HG02885 (cell line): ENCODE measurements at regions not wholly inside any gene's neighbourhood (a gene's known extent, or its start where the extent isn't known, plus 50 kb on each side); places are given as distances from the start of the nearest gene placed in this dataset.
"Not testable (repeated sequence)": the region's sequence is repeated elsewhere in the genome, so short reads cannot be mapped to it uniquely, and the experiment has no call there.

ENCODE experiments used
- ATAC-seq: cut with Tn5 transposase; IDR thresholded peaks from one replicate; pipeline ENCODE4 v1.9.1; 2021; ENCODE audit warnings: mild to moderate bottlenecking; ENCODE audit not compliant: unreplicated experiment, poor library complexity

DNA sequence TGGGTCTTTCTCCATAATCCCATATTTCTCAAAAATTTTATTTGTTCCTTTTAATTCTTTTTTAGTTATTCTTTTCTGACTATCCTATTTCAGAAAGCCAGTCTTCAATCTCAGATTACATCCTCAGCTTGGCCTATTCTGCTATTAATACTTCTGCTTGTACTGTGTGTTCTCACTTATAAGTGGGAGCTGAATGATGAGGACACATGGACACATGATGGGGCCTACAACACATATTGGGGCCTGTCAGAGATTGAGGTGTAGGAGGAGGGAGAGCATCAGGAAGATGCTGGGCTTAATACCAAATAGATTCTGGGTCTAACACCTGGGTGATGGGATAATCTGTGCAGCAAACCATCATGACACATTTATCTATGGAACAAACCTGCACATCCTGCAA, 82.3 kb downstream of the MAGEE1 start:
- no peak for ATAC-seq

DNA sequence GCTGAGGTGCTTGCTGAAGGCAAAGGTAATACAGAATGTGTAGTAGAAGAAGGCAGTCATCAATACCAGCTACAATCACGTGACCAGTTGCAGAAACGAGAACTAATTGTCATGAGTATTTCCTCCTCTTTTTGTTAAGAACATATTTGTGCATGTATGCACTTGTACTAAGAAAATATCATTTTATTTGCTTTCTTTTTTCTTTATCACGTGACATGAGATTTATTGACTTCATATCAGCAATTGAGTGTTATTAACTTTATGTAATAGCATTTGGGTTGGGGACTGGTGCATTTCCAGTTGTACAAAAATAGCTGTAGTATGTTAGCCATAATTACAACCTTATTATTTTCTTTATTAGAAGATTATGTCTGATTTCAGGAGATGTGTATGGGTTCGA, 90.0 kb downstream of the MAGEE1 start:
- no peak for ATAC-seq

DNA sequence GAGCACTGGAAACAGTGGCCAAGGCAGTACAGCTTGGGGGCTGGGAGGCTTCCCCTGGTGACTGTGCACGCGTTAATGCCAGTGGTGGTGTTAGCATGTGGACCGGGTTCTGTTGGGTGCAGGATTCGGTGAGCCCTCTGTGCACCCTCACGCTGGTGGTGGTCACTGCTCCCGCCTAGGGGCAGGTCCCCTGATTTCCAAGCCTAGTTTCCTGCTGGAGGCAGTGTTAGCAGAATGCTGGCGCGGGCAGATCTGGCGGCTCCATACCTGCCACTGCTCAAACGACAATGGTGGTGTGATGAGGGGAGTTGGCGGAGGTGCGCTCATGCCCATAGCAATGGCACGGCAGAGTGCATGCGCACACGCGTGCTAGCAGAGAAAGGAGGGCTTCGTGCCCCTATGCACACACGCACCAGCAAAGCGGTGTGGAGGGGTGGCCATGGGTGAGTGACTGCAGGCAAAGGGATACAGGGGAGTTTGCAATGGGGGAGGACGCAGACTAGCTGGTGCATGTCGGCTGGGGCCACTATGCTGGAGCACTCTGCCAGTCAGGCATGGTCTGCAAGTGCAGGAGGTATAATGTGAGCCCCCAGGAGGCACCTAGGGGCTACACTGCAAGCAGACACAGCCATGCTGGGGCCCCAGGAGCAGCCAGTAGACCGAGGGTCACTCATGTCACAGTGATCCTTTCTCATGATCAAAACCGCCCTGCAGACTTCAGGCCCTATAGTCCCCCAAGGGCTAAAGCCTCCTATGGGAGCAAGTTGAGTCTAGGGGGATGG, 93.0 kb downstream of the MAGEE1 start:
- no peak for ATAC-seq

DNA sequence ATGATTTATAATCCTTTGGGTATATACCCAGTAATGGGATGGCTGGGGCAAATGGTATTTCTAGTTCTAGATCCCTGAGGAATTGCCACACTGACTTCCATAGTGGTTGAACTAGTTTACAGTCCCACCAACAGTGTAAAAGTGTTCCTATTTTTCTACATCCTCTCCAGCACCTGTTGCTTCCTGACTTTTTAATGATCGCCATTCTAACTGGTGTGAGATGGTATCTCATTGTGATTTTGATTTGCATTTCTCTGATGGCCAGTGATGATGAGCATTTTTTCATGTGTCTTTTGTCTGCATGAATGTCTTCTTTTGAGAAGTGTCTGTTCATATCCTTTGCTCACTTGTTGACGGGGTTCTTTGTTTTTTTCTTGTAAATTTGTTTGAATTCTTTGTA, 108.2 kb downstream of the MAGEE1 start:
- not testable (repeated sequence) for ATAC-seq

DNA sequence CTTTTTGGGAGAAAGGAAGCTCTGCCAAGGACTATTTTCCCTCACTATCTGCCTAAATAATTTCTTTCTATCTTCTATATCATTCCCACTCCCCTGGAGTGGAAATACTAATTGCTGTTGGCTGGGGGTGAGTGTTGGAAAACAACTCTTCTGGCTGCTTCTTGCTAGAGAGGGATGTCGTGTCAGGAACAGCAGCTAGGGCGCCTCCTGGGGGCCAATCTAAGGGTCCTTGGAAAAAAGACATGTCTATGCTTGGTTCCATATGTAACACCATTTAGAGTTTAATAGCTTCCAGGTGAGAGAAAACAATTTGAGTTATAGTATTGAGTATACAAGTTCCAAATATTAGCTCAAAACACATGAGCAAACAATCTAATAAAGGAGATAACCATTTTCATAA, 111.3 kb downstream of the MAGEE1 start:
- ATAC-seq: no peak

DNA sequence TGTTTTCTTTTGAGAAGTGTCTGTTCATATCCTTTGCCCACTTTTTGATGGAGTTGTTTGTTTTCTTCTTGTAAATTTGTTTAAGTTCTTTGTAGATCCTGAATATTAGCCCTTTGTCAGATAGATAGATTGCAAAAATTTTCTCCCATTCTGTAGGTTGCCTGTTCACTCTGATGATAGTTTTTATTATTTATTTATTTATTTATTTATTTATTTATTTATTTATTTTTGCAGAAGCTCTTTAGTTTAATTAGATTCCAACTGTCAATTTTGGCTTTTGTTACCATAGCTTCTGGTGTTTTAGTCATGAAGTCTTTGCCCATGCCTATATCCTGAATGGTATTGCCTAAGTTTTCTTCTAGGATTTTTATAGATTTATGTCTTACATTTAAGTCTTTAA, 115.9 kb downstream of the MAGEE1 start:
- ATAC-seq: not testable (repeated sequence)

DNA sequence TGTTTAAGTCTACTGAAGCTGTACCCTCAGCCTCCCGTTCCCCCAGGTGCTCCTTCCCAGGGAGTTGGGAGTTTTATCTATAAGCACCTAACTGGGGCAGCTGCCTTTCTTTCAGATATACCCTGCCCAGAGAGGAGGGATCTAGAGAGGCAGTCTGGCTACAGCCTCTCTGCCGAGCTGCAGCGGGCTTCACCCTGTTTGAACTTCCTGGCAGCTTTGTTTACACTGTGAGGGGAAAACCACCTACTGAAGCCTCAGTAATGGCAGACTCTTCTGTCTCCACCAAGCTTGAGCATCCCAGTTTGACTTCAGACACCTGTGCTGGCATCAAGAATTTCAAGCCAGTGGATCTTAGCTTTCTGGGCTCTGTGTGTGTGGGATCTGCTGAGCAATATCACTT, 122.5 kb downstream of the MAGEE1 start:
- no peak for ATAC-seq

DNA sequence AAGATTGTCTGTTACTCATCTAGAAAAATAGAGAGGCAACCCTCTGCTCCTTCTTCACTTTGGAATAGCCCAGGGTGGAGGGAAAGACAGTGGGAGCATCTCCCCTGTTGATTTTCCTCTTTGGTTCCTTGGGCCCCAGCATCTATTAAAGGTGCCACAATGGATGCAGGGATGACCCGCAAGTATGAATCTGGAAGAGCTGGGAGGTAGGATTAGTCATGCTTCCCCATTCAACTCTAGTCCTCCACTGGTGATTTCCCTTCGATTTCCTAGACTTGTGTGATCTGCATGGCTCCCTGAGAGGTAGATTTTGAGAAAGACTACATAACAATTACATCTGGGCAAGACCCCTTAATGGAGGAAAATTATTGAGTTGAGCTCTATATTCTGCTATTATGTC, 127.8 kb downstream of the MAGEE1 start:
- ATAC-seq: no peak

DNA sequence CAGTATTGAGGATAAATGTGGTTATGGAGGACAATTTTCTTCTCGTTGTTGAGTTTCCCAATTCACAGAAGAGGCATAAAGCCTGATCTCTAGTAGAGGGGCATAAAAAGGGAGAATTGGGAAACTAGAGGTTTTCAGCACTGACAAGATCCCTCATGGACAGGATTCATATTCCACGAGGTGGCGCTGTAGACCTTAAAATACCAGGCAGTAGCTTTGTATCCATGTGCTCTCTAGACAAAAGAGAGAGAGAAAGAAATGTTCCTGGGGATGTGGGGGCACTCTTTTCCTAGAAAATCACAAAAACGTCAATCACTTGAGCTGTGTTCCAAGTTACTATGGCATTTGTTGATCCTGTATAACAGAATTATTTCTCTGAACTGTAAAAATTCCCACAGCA, 128.3 kb downstream of the MAGEE1 start:
- ATAC-seq: peak; percentile 62

DNA sequence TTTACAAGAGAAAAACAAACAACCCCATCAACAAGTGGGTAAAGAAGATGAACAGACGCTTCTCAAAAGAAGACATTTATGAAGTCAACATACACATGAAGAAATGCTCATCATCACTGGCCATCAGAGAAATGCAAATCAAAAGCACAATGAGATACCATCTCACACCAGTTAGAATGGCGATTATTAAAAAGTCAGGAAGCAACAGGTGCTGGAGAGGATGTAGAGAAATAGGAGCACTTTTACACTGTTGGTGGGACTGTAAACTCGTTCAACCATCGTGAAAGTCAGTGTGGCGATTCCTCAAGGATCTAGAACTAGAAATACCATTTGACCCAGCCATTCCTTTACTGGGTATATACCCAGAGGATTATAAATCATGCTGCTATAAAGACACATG, 137.3 kb downstream of the MAGEE1 start:
- not testable (repeated sequence) for ATAC-seq

DNA sequence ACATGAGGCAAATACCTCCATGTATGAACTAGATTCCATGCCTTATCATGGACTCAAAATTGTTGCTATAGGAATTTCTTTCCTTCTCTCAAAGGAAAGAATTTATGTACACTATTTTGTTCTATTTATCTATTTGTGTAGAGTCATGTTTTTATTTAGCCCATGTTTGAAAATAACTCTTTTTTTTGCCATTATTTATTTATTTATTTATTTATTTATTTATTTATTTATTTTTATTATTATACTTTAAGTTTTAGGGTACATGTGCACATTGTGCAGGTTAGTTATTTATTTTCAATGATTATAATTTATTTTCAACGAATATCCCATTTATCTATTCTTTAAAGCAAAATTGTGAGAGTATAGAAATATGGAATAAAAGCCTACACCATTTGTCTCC, 177.9 kb downstream of the MAGEE1 start:
- no peak for ATAC-seq

DNA sequence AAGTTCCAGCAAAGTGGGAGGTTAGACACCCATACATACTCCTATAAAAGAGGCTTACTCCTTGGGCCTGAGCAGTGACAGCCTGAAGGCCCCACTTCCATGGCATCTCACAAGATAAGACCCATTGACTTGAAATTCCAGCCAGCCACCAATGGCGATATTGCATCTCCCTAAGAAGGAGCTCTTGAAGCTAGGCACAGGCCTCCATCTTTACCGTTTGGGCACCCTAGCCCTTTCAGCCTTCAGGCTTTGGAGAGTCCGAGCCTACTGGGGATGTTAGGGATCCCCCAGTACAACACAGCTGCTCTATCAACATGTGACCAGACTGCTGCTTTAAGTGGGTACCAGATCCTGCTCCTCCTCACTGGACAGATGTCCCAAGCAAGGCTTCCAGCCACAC, 189.5 kb downstream of the MAGEE1 start:
- no peak for ATAC-seq

DNA sequence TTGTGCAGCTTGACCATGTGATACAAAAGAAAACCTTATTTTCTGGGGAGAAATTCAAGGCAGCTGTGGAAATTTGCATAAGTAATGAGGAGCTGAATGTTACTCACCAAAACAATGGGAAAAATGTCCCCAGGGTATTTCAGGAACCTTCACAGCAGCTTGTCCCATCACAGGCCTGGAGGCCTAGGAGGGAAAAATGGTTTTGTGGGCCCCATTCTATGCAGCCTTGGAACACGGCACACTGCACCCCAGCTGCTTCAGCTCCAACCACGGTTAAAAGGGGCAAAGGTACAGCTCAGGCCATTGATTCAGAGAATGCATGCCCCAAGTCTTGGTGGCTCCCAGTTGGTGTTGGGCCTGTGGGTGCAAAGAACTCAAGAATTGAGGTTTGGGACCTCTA, 216.1 kb downstream of the MAGEE1 start:
- ATAC-seq: no peak

DNA sequence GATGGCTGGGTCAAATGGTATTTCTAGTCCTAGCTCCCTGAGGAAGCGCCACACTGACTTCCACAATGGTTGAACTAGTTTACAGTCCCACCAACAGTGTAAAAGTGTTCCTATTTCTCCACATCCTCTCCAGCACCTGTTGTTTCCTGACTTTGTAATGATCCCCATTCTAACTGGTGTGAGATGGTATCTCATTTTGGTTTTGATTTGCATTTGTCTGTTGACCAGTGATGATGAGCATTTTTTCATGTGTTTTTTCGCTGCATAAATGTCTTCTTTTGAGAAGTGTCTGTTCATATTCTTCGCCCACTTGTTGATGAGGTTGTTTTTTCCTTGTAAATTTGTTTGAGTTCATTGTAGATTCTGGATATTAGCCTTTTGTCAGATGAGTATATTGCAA, 223.9 kb downstream of the MAGEE1 start:
- ATAC-seq: not testable (repeated sequence)

DNA sequence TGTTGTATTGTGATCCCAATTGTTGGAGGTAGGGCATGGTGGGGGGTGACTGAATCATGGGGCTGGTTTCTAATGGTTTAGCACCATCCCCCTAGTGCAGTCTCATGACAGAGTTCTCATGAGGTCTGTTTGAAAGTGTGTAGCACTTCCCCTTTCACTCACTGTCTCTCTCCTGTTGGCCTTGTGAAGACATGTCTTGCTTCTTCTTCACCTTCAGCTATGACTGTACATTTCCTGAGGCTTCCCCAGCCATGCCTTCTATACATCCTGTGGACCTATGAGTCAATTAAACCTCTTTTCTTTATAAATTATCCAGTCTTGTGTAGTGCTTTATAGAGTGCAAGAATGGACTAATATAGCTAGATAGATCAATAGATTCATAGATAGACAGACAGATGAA, 230.0 kb downstream of the MAGEE1 start:
- ATAC-seq: peak; percentile 84
